HG03521 (cell line): ENCODE measurements at regions not wholly inside any gene's neighbourhood (a gene's known extent, or its start where the extent isn't known, plus 50 kb on each side); places are given as distances from the start of the nearest gene placed in this dataset.

ENCODE experiments used
- ATAC-seq: cut with Tn5 transposase; IDR thresholded peaks from one replicate; pipeline ENCODE4 v1.9.1; 2021; ENCODE audit warnings: mild to moderate bottlenecking, moderate library complexity; ENCODE audit not compliant: unreplicated experiment

DNA sequence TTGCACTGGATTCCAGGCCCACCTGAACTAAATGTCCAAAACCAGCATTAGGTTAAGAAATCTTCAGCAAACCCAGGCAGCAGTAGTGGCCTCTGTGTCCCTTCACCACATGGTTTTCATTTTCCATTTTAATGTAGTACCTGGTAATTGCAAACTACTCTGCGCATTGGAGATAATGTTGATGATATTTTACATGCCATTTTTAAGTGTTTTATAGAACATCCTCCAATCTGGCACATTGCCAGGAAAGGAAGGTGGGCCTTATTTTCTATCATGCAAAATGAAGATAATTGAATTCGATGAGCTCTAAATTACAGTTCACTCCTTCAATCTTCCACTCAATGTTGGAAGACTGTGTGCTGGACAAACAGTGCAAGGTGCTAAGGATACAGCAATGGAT, 89.5 kb downstream of the ZC3H11B start:
- ATAC-seq, result no peak

DNA sequence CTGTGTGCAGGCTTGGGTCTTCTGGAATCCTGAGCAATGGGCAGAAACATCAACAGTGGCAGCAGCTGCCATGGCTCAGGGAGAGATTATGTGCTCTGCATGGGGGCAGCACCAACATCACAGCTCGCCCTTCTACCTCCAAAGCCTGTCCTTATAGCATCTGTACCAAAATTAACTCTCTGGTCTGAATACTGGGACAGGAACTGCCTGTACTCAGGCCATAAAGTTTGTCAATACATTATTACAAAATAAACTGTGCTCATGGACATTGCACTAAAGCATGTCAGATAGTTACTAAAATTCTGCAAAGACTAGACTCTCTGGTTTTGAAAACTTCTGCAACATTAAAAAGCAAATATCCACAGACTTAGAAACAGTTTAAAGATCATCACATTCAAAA, 91.6 kb downstream of the ZC3H11B start:
- no peak for ATAC-seq

DNA sequence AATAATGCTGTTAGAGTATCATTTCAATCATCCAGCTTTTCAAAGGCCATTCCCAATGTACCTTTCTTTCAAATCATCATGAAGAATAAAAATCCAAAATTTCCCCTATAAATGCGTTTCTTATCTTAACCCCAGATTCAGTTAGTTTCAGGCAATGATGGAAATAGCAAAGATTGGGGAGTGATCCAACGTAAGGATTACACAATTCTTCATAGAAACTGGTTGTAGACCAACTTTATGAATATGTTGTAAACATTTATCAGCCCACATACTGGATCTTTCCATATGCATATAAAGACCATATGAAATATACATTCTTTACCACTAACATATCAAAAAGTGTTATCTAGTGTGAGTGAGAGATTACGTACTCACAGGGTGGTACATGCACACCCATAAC, 92.7 kb downstream of the ZC3H11B start:
- no peak for ATAC-seq

DNA sequence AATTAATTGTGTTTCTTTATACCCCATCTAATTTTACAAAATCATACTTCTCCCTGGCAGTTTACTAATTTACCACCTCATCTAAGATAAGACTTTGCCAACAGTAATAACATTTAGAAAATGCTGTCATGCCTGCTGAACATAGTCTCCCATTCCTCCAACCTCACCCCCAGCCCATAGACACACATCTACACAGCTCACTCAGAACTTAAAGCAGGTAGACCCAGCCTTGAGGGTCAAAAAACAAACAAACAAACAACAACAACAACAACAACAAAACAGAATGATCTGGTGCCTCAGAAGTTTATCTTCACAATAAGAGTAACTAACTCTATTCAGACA, 94.0 kb downstream of the ZC3H11B start:
- no peak for ATAC-seq

DNA sequence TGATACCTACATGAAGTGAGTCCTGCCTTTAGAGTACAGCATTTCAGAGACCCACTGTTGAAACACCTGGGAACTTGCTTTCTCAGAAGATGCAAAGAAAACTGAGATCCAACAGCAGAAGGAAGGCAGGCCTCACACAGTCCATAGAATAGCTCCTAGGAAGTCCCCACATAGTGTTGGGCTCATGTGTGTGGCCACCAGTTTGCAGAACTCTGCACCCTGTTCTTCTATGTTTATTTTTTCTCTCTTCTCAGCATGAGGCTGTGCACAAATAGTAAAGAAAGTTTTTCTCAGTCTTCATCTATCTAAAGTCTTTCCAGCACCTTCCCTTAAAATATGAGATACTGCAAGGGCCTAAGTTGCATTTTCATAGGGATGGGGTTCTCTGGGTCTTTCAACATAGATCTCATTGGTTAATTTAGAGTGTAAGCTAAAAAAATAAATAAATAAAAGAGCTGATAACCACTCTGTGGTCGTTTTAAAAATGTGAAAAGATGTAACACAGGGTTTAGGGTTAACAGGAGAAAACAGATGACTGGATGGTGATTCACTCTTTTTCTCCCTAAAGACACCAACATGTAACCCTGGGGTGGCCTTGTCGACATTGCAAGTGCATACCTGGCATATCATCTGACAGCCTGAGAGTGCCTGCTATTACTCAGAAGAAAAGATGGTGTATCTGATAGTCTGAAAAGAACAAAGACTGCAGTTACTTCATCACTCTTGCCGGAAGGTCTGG, 94.6 kb downstream of the ZC3H11B start:
- no peak for ATAC-seq

DNA sequence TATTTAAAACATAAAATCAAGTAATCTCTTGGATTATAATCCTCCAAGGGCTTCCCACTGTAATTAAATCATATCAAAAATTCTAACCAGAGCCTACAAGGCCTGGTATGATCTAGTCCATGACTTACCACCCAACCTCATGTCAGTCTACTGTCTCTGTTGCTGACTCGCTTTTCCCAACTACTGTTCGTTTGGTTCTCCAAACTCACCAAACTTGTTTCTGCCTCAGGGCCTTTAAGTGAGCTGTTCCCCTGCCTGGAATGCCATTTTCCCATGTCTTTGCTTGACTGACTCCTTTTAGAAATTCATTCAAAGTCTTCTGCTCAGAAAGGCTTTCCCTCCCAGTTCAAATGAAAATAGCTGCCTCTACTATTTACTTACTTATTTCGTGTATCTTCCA, 95.9 kb downstream of the ZC3H11B start:
- ATAC-seq, result no peak

DNA sequence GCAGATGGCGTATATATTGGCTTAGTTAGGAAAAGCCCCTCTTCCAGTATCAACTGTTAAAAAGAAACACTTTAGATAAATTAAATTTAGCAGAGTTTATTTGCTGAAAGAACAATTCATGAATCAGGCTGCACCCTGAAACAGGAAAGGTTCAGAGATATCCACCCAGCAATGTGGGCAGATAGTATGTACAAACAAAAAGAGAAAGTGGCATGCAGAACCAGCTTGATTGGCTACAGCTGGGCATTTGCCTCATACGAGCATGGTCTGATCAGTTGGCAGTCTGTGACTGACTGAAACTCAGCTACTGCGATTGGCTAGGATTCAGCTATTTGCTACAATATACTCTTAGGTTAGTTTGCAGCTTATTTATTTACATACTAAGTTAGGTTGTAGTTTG, 98.2 kb downstream of the ZC3H11B start:
- ATAC-seq, result no peak

DNA sequence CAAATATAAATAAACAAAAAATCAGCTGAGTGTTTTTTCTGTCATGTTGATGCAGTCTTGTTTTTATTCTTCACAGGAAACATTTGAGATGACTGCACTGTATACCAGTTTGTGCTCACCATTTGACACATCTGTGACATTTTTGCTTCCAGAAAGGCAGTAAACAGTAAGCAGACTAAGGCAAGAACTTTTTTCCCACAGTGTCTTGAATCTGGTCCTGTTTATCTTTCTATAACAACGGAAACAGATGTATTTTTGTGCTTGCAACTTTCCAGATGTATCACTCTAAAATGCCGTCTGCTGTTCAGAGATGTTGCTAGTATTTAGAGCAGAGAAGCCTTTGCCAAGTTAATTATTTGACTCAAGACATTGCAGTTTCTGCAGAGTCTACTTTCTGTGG, 105.5 kb downstream of the ZC3H11B start:
- ATAC-seq, result no peak

DNA sequence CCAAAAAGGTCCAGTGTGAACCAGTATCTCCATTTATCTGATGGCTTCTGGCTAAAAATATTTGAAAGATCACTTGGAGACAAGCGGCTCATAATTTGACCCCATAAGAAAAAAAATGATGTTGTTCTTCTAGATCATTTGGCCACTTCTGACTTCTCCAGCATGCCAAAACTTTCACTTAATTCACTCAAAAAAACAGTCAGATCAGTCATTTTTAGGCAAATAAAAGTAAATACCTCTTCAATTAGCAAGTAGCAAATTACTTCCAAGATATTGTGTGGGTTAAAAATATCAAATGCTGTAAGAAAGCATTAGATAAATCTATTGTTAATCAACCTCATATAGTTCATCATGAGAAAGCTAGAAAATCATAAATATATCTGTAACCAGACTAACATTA, 106.0 kb downstream of the ZC3H11B start:
- no peak for ATAC-seq

DNA sequence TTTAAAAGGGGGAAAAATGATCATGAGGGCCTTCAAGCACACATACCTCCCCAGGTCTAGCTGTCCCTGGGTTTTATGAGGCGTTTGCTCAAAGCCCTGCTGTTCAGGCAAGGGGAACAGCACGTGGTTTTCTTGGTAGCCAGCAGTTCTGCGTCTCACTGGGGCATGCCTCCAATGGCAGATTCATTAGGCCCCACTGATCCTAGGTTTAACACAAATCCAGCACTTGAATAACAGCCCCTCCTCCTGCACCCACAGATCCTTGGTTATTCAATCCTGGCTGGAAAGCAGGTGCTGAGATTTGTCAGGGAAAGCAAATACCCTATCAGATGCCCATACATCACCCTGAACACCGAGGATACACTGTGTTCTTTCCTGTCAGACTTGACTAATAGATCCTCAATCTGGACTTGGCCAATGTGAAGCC, 106.4 kb downstream of the ZC3H11B start:
- no peak for ATAC-seq

DNA sequence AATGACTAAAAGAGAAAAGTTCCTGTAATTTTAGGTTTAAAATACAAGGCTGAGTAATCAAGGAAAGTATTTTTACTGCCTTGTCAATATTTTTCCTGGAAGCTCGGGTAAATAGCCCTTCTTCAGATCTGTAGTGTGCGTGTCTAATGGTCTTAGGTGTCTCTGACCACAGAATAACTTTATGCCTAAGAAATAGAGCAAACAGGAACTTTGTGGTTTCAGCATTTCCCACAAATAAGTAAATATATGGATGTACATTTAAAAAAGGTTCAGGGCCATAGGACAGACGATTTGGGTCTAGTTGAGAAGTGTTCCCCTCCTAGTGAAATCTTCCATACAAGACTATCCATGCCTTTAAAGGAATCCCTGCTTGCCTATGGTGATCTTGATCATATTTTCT, 107.0 kb downstream of the ZC3H11B start:
- ATAC-seq, result no peak

DNA sequence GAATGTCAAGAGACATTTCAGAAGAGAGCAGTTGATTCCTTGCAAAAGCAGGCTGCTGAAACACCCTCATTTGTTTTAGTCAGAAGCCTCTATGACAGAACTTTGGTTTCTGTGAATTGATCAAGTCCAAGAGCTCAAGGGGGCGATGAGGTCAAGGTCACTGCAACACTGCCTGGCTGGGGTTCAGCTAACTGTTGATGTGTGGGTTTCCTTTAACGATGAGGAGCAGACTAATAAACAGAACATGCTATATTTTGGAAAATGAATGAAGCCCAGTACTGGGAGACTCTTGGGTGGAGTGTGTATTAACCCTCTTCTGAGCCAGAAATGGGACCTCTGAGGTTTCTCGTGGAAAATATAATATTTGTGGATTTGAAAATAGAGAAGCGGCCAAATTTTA, 109.3 kb downstream of the ZC3H11B start:
- ATAC-seq, result no peak

DNA sequence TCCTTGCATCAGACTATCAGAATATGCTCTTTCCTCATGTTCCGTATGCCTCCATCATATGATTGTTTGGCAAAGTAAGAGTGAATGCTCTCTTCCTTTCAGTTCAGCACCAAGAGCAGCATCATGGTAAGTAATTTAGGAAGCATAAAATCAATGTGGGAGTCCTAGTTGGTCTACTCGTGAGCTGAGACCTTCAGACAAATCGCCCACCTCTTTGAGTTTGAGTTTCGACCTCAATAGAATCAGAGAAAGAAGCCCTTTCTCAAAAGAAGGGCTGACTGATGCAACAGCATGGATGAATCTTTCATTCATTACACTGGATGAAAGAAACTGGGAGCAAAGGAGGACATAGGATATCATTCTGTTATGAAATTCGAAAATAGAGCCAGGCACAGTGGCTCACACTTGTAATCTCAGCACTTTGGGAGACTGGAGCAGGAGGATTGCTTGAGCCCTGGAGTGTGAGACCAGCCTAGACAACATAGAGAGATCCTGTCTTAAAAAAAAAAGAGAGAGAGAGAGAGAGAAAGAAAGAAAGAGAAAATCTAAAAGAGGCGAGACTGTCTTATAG, 112.5 kb downstream of the ZC3H11B start:
- ATAC-seq, result no peak

DNA sequence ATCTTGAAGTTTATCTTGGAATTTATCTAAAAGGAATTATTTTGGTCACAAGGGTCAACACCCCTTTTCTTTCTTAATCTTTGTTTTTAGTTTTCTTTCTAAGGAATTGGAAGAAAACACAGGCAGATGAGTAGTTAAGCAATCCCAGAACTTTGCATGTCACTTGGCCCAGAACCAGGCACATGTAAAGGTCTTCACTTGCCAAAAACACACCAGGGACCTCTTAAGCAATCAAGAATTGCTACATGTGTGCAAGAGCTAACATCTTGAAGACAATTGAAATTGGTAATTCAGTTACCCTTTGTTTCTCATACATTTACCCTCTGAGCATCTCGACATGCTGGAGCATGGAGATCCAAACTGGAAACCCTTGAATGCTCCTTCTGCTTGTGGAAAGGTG, 114.2 kb downstream of the ZC3H11B start:
- no peak for ATAC-seq

DNA sequence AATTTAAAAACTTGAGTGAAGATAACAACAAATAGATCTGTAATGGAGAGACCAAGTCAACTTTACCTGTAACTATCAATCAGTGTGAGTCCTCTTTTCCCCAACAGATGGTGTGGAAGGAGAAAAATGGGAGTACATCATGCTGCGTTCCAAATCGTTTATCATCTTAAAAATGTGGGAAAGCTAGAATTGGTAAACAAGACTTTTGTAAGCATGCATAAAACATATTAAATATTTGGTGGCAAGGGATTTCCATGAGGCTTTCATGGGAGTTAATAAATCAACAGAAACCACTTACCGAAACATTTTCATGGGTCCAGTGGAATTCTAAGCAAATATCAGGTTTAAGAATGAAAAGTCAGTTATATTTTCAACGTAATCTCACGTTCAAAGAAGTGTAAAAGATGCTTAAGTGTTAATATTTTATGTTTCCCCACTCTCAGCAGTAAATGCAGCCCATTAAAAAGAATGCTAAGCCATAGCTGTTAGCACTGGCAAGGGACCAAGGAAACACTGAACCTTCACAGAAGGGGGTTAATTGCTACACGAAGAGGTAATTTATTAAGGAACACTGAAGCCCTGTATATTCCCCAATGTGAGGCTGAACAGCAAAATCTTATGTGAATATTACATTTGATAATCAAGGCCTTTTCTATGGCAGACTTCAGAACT, 117.0 kb downstream of the ZC3H11B start:
- no peak for ATAC-seq

DNA sequence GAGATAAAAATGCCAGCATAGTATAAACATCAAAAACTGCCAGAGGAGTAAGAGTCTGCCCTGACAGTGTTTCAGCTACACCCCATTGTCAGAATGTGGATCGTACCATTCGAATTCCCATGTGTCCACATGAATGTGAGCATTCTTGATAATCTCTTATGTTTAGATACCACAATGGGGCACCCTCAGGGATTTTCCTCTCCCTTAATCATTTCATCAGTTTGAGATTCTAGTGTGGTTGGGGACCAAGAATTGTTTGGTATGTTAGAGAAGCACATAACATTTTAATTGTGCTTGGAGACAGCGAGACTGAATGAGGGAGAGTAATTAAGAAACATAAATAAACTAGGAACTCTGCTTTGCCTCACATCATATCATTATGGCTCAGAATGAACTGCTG, 120.2 kb downstream of the ZC3H11B start:
- ATAC-seq, result no peak

DNA sequence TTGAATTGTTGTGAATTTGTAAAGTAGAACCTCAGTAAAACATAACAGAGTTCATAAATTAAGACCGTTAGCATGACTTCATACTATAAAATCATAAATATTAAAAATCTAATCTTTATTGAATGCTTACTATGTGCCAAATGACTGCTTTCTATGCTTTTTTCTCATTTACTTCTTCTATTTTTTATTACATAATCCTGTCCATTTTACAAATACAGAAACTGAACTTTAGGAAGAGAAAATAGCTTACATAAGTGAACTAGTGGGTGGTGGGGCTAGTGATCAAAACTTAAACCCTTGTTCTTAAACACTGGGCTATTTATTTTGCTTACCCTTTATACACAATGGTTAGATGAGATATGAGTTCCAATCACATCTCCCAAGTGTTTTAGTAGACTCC, 122.3 kb downstream of the ZC3H11B start:
- no peak for ATAC-seq

DNA sequence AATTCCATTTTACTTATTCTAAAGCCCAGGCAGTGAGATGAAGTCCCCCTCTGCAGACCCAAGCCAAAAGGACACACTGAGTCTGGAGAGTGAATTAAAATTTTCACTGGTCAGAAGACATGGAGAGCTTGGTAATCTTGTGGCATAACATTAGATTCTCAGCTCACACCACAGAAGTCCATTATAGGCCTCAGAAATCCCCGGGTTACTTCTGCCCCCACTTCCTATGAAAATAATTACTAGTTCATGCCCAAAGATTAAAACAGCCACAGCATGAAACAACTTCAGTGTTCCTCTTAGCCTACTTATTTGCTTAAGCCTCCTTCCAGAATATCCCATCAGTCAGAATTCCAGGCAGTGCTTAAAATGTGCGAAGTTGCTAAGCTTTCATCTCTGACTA, 123.3 kb downstream of the ZC3H11B start:
- ATAC-seq, result no peak

DNA sequence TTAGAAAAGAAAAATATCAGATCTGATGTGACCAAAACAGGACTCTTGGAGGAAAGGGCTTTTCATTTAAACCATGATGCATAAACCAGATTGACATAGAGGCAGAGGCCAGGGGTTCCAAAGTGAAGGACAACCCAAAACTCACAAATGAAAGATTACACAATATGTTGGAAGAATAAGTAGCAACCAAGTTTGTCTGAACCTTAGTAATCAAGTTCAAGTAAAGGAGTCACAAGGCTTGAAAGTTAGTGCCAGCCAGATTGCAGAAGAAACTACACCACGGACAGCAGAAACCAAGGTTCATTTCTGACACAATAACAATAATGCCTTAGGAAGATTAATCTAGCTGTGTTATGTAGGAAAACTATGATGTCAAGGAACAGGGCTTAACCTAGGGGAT, 124.6 kb downstream of the ZC3H11B start:
- ATAC-seq, result no peak

DNA sequence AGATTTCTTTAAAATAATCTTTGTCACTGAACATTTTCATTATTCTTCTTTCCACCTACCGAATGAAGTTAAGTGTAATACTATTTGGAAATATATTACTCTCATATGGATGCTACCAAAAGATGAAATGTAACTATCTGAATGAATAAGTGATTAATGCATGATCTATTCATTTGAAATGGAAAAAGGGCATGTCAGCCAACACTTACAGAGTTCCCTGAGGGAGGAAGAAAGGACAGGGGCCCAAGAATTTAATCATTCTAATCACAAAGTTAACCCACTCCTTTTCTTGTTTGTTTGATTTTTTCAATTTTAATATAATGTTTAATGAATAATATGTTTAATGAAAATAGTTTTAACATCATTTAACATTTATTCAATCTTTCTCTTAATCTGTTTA, 129.4 kb downstream of the ZC3H11B start:
- ATAC-seq, result no peak

DNA sequence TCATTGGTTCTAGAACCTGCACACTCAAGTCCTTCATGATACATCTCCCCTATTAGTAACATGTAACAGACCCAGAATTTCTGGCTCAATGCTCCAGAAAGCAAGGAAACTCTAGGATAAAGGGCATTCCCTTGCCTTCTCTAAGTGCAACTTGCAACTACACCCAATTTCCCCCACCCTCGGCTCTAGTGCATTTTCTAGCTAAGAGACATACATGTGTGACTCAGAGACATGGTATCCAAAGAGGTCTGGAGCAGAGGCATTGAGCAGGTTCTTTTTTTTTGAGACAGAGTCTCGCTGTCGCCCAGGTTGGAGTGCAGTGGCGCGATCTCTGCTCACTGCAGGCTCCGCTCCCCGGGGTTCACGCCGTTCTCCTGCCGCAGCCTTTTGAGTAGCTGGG, 132.9 kb downstream of the ZC3H11B start:
- no peak for ATAC-seq

DNA sequence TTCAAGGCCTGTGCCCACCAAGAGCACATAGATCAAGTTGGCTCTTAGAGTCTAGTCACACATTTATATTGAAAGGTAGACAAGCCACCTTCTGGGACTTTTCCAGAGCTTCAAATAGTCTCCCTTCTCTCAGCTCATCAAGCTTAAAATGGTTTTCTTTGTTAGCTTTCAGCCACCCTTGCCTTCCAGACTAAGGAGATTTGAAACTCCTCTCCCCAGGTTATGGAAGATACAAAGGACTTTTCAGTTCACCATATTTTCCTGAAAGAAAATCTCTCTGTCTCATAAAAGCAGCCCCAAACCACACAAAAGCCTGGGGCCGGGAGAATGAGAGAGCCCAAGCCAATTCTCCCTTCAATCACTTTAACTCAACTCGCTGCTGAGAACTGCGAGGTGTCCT, 134.1 kb downstream of the ZC3H11B start:
- no peak for ATAC-seq

DNA sequence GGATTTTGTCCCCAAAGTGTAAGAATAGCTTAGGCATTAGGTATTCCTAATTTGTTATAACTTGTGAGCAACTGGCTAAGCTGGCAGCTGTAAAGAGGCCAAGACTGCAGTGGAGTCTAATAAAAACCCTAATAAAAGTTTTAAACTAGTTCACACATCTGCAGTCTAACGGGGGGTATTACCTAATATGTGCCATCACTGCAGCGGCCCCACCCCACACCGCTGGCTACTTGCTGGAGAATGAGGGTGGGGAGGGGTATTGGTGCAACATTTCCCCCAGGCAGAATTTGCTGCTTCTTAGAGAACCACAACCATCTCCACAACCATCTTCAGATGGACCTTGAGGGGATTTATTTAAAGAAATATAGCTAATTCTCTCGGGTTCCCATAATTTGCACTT, 135.0 kb downstream of the ZC3H11B start:
- ATAC-seq, result no peak
